ENCODE measurements at regions not wholly inside any gene's neighbourhood (a gene's known extent, or its start where the extent isn't known, plus 50 kb on each side); places are given as distances from the start of the nearest gene placed in this dataset.

DNA sequence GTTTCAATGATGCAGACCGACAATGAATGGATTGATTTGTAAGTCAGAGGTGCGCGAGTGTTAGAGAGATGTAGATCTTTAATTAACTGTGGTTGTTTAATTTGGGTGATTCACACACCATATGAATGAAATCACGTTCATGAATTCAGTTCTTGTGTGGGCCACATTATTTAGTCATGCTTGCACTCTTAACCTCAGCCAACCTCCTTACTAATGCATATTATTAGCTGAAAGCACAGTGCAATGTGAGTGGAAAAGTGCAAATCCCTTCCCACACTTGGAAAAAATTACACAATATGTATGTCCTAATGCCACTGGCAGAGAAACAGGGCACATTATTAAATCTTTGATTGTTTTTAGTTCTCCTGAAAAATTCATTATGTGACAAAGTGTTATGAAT lies 512.5 kb downstream of the BCKDHB start:
- TF ChIP-seq, protein P1, sequence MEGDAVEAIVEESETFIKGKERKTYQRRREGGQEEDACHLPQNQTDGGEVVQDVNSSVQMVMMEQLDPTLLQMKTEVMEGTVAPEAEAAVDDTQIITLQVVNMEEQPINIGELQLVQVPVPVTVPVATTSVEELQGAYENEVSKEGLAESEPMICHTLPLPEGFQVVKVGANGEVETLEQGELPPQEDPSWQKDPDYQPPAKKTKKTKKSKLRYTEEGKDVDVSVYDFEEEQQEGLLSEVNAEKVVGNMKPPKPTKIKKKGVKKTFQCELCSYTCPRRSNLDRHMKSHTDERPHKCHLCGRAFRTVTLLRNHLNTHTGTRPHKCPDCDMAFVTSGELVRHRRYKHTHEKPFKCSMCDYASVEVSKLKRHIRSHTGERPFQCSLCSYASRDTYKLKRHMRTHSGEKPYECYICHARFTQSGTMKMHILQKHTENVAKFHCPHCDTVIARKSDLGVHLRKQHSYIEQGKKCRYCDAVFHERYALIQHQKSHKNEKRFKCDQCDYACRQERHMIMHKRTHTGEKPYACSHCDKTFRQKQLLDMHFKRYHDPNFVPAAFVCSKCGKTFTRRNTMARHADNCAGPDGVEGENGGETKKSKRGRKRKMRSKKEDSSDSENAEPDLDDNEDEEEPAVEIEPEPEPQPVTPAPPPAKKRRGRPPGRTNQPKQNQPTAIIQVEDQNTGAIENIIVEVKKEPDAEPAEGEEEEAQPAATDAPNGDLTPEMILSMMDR (IDR thresholded peaks at IDR 0.05; ENCODE audit: low read depth, low read length): no peak
- no peak for TF ChIP-seq EZH2phosphoT487 (IDR thresholded peaks at IDR 0.05; ENCODE audit: low read depth)
